HepG2 (cell line): ENCODE measurements at regions not wholly inside any gene's neighbourhood (a gene's known extent, or its start where the extent isn't known, plus 50 kb on each side); places are given as distances from the start of the nearest gene placed in this dataset.

Experiments used
- ATF1 ChIP-seq: IDR thresholded peaks from 2 replicates; pipeline ENCODE4 v1.6.1; 2016; ENCODE audit warnings: mild to moderate bottlenecking, control low read depth
- CREB1 ChIP-seq, 2 experiments: fragments of 450-650 bp in 1 of 2; IDR thresholded peaks; 2 replicates each; pipeline ENCODE4 v1.6.1; 2016 to 2017; ENCODE audit warnings: control low read depth in 1 of 2, mild to moderate bottlenecking in 1 of 2, missing compliant biosample characterization in 1 of 2, missing genetic modification characterization in 1 of 2
- KAT2B ChIP-seq: fragments of 150-350 bp; IDR thresholded peaks from 2 replicates; pipeline ENCODE4 v1.6.1; 2014; ENCODE audit warnings: low read depth, low read length, borderline replicate concordance
- ZFP36 ChIP-seq: fragments of 150-350 bp; IDR thresholded peaks from 2 replicates; pipeline ENCODE4 v1.6.1; 2018; ENCODE audit warnings: borderline replicate concordance, low read length, low read depth; ENCODE audit not compliant: partially characterized antibody
- TF ChIP-seq, protein P1 (sequence below): IDR thresholded peaks from 2 replicates; pipeline ENCODE4 v1.6.1; 2016

DNA sequence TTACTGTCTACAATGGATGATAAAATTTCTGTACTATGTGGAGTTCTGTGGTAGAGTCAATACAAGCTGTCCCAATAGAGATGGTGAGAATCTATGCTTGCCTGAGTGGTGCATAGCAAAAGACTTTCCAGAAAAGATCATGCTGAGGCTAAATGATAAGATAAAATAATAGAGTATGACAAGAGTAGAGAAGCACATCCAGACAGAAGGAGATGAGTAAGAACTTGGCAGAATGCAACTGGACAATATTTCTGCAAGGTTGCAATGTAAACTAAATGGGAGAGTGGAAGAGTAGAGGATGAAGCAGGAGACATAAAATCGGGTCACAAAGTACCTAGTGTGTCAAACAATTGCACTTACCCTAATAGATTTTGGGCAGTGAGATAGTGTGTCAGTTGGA is 347.6 kb downstream of the MDFIC start:
- no peak for TF ChIP-seq ZFP36
- TF ChIP-seq ATF1: no peak
- TF ChIP-seq CREB1 (IDR thresholded peaks at IDR 0.05): no peak
- TF ChIP-seq CREB1 (CRISPR knock-in tag; IDR thresholded peaks at IDR 0.05): no peak
- TF ChIP-seq, protein P1, sequence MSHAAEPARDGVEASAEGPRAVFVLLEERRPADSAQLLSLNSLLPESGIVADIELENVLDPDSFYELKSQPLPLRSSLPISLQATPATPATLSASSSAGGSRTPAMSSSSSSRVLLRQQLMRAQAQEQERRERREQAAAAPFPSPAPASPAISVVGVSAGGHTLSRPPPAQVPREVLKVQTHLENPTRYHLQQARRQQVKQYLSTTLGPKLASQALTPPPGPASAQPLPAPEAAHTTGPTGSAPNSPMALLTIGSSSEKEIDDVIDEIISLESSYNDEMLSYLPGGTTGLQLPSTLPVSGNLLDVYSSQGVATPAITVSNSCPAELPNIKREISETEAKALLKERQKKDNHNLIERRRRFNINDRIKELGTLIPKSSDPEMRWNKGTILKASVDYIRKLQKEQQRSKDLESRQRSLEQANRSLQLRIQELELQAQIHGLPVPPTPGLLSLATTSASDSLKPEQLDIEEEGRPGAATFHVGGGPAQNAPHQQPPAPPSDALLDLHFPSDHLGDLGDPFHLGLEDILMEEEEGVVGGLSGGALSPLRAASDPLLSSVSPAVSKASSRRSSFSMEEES (CRISPR knock-in tag): no peak
- TF ChIP-seq KAT2B: no peak
